Calu3 (cell line): ENCODE measurements at regions not wholly inside any gene's neighbourhood (a gene's known extent, or its start where the extent isn't known, plus 50 kb on each side); places are given as distances from the start of the nearest gene placed in this dataset.
"Not testable (repeated sequence)": the region's sequence is repeated elsewhere in the genome, so short reads cannot be mapped to it uniquely, and the experiment has no call there.

Experiments
- BruUV-seq: library from RNA; stranded (reverse); fragments of 400-500 nt; replicated peaks from 2 replicates; lab custom pipeline; 2021; lab: Mats Ljungman, UMichigan
- CTCF ChIA-PET: fragments of 300-600 bp; sonication (Branson Sonifier 250); formaldehyde crosslinking; loops from one replicate; lab custom pipeline; 2022; ENCODE audit warnings: antibody characterized with exemption; lab: Charles Lee
- DNase-seq: peaks from one replicate; pipeline ENCODE4 v3.0.0; 2022
- H3K27ac Mint-ChIP-seq: one replicate; pipeline ENCODE4 v1.8.0; 2022; ENCODE audit warnings: mixed read lengths; ENCODE audit not compliant: unreplicated experiment
- H3K27me3 Mint-ChIP-seq: one replicate; pipeline ENCODE4 v1.8.0; 2022; ENCODE audit warnings: mixed read lengths; ENCODE audit not compliant: unreplicated experiment
- H3K36me3 Mint-ChIP-seq: one replicate; pipeline ENCODE4 v1.8.0; 2022; ENCODE audit warnings: mild to moderate bottlenecking, moderate library complexity, mixed read lengths; ENCODE audit not compliant: insufficient read depth, unreplicated experiment
- H3K4me1 Mint-ChIP-seq: one replicate; pipeline ENCODE4 v1.8.0; 2022; ENCODE audit warnings: mild to moderate bottlenecking, low read depth, mixed read lengths; ENCODE audit not compliant: unreplicated experiment
- H3K4me3 Mint-ChIP-seq: one replicate; pipeline ENCODE4 v1.8.0; 2022; ENCODE audit warnings: mild to moderate bottlenecking, low read depth, moderate library complexity, mixed read lengths; ENCODE audit not compliant: unreplicated experiment
- H3K9me3 Mint-ChIP-seq: one replicate; pipeline ENCODE4 v1.8.0; 2022; ENCODE audit warnings: low read depth, mixed read lengths; ENCODE audit not compliant: unreplicated experiment
- CTCF ChIP-seq: fragments of 200-600 bp; IDR thresholded peaks from one replicate; pipeline ENCODE4 v1.8.0; 2022; ENCODE audit warnings: antibody characterized with exemption; ENCODE audit not compliant: unreplicated experiment
- intact Hi-C: fragments of 100-400 bp; cut with micrococcal nuclease; formaldehyde crosslinking; loops from one replicate; pipeline ENCODE4 v1.10.0; 2022; ENCODE audit not compliant: unreplicated experiment

DNA sequence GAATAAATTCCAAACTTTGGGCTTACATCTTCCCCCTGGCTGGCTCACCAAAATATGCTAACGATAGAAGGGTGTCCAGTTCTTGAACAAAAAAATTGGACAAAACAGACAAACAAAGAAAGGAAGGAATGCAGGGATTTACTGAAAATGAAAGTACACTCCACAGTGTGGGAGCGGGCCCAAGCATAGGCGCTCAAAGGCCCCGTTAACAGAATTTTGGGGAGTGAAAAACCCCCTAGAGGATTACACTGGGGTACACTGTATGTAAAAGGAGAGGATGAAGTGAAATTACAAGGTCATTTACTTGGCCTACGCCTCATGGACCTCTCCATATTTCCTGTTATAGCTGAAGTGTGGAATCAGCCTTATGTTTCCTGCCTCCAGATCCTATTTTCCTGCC is 899.7 kb downstream of the DSC3 start:
- Mint-ChIP-seq H3K9me3 (peaks cover 13% of the 10 kb centered on the region), H3K36me3 (no peaks in the 10 kb centered on the region), H3K4me1 (no peaks in the 10 kb centered on the region), H3K4me3 (peak overlapping the region; percentile 4), H3K27me3 (no peaks in the 10 kb centered on the region), H3K27ac (no peak overlapping the region)
- intact Hi-C loops = no loop called here
- CTCF ChIA-PET = no interaction called here
- DNase-seq = no peak
- TF ChIP-seq CTCF = no peak
- BruUV-seq = no TSS peak

GRCh38 chr18:30142248-30142647 is 900.3 kb downstream of the DSC3 start:
- intact Hi-C loops = no loop called here
- peaks cover 13% of the 10 kb centered on the region for H3K9me3 Mint-ChIP-seq
- no peak for DNase-seq

DNA sequence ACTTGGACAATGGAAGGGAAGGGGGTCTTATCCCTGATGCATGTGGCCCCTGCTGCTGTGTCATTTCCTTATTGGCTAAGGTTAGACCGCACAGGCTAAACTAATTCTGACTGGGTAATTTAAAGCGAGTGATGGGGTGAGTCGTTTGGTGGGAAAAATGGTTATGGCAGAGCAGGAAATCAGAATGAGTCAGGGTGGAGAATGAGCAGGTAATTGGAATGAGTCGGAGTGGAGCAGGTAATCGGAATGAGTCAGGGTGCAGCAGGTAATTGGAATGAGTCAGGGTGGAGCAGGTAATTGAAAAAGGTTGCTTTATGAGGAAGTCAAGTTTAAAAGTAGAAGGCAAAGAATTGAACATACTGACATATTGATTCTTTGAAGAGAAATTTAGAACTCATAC is 901.0 kb downstream of the DSC3 start:
- CTCF ChIA-PET, H3K4me3 Mint-ChIP-seq, intact Hi-C loops, DNase-seq, BruUV-seq, H3K27ac Mint-ChIP-seq, H3K36me3 Mint-ChIP-seq, H3K27me3 Mint-ChIP-seq, H3K4me1 Mint-ChIP-seq: not testable (repeated sequence)
- H3K9me3 Mint-ChIP-seq = peaks cover 13% of the 10 kb centered on the region

More at GRCh38 chr18:30142248-30142647, 900.3 kb downstream of the DSC3 start:
- no peaks in the 10 kb centered on the region for H3K36me3 Mint-ChIP-seq
- H3K27me3 Mint-ChIP-seq = no peaks in the 10 kb centered on the region
- no TSS peak for BruUV-seq
- H3K4me1 Mint-ChIP-seq = no peaks in the 10 kb centered on the region
- TF ChIP-seq CTCF = no peak
- no peak overlapping the region for H3K27ac Mint-ChIP-seq
- CTCF ChIA-PET = no interaction called here
- H3K4me3 Mint-ChIP-seq = peak overlapping the region; percentile 4

DNA sequence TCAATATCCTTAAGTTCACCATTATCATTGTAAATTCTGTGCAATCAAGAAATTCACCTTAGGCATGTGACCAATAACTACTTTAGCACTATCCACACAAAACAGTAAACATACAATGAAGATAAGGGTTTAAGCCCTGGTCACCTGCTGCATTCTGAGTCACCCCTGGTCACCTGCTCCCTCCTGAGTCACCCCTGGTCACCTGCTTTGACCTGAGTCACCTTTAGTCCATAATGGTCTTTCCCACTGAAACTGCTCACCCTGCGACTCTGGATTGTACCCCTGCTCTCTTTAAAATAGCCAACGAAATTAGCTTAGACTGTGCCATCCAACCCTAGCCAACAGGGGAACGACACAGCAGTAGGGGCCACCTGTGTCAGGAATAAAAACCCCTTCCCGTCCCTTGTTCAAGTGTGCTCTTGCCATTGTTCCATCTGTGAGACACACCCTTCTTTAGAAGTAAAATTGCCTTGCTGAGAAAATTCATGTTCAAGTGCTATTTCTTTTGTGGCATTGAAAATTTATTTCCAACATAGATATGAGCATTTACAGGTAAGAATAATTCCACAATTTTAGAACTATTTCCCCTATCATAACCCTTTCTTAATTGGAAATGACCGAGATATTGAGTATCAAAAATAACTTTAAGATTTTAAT is 902.8 kb downstream of the DSC3 start:
- CTCF ChIA-PET = no interaction called here
- intact Hi-C loops = no loop called here
- H3K27ac Mint-ChIP-seq = no peak overlapping the region
- TF ChIP-seq CTCF = no peak
- H3K9me3 Mint-ChIP-seq = peaks cover 10% of the 10 kb centered on the region
- no peak overlapping the region for H3K4me3 Mint-ChIP-seq
- no TSS peak for BruUV-seq
- no peaks in the 10 kb centered on the region for H3K27me3 Mint-ChIP-seq
- no peak for DNase-seq
- no peaks in the 10 kb centered on the region for H3K4me1 Mint-ChIP-seq
- no peaks in the 10 kb centered on the region for H3K36me3 Mint-ChIP-seq

DNA sequence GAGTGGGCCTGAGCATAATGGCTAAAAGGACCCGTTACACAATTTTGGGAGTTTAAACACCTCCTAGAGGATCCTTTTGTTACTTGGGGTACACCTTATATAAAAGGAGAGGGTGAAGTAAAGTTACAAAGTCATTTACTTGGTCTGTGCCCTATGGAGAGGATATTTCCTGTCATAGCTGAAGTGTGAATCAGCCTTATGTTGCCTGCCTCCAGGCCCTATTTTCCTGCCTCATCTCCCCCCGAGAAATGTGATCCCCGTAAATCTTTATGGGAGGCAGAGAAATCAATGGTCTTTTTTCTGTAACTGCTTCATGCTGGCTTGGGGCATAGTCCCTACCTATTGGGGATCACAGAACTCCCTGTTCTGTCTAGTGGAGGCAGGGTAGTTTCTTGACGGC is 906.6 kb downstream of the DSC3 start:
- Mint-ChIP-seq H3K9me3 (no peaks in the 10 kb centered on the region), H3K4me1 (no peaks in the 10 kb centered on the region), H3K36me3 (no peaks in the 10 kb centered on the region), H3K4me3 (no peak overlapping the region), H3K27ac (no peak overlapping the region), H3K27me3 (no peaks in the 10 kb centered on the region)
- TF ChIP-seq CTCF = no peak
- no peak for DNase-seq
- no TSS peak for BruUV-seq
- CTCF ChIA-PET = no interaction called here
- intact Hi-C loops = no loop called here
